ENCODE measurements at regions not wholly inside any gene's neighbourhood (a gene's known extent, or its start where the extent isn't known, plus 50 kb on each side); places are given as distances from the start of the nearest gene placed in this dataset.
"Not testable (repeated sequence)": the region's sequence is repeated elsewhere in the genome, so short reads cannot be mapped to it uniquely, and the experiment has no call there.

DNA sequence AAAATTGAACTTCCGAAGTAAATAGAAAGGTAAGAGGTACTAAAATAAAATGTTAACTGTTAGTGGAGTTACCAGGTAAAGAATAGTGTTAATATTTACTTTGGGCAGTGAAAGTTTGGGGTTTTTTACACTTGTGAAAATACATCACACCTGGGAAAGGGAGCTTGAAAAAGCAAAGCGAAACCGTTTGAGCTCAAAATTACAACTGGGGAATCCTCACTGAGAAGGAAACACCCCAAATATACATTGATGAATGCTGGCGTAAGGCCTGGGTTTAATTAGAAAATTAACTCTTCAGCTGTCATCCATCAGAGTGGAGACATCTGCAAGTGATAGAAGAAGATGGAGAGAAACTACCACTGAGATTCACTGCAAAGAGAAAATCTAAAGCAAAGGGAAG is 1153.0 kb downstream of the SLITRK5 start:
- TF ChIP-seq, protein P1, sequence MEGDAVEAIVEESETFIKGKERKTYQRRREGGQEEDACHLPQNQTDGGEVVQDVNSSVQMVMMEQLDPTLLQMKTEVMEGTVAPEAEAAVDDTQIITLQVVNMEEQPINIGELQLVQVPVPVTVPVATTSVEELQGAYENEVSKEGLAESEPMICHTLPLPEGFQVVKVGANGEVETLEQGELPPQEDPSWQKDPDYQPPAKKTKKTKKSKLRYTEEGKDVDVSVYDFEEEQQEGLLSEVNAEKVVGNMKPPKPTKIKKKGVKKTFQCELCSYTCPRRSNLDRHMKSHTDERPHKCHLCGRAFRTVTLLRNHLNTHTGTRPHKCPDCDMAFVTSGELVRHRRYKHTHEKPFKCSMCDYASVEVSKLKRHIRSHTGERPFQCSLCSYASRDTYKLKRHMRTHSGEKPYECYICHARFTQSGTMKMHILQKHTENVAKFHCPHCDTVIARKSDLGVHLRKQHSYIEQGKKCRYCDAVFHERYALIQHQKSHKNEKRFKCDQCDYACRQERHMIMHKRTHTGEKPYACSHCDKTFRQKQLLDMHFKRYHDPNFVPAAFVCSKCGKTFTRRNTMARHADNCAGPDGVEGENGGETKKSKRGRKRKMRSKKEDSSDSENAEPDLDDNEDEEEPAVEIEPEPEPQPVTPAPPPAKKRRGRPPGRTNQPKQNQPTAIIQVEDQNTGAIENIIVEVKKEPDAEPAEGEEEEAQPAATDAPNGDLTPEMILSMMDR (conservative IDR thresholded peaks at IDR 0.05), result no peak
- DNase-seq (ENCODE audit: extremely low spot score, unreplicated experiment), result no peak
- H3K36me3 Mint-ChIP-seq, result no peaks in the 10 kb centered on the region
- no peak overlapping the region for H3K27ac Mint-ChIP-seq
- H3K4me3 Mint-ChIP-seq, result no peak overlapping the region
- H3K9me3 Mint-ChIP-seq, result no peaks in the 10 kb centered on the region
- no peaks in the 10 kb centered on the region for H3K27me3 Mint-ChIP-seq
- no peaks in the 10 kb centered on the region for H3K4me1 Mint-ChIP-seq (ENCODE audit: unreplicated experiment)

DNA sequence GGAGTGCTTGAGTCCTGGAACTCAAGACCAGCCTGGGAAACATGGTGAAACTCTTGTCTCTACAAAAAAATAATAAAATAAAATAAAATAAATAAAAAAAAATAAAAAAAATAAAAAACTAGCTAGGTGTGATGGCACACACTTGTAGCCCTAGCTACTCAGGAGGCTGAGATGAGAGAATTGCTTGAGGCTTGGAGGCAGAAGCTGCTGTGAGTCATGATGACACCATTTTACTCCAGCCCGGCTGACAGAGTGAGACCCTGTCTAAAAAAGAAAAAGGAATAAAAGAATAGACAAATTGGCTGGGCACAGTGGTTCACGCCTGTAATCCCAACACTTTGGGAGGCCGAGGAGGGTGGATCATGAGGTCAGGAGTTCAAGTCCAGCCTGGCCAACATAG is 1168.9 kb downstream of the SLITRK5 start:
- DNase-seq (ENCODE audit: extremely low spot score, unreplicated experiment), result no peak
- no peaks in the 10 kb centered on the region for H3K27me3 Mint-ChIP-seq
- no peak overlapping the region for H3K4me3 Mint-ChIP-seq
- no peak overlapping the region for H3K27ac Mint-ChIP-seq
- no peaks in the 10 kb centered on the region for H3K36me3 Mint-ChIP-seq
- no peaks in the 10 kb centered on the region for H3K9me3 Mint-ChIP-seq
- TF ChIP-seq, protein P1 (conservative IDR thresholded peaks at IDR 0.05), result no peak
- H3K4me1 Mint-ChIP-seq (ENCODE audit: unreplicated experiment), result no peaks in the 10 kb centered on the region

DNA sequence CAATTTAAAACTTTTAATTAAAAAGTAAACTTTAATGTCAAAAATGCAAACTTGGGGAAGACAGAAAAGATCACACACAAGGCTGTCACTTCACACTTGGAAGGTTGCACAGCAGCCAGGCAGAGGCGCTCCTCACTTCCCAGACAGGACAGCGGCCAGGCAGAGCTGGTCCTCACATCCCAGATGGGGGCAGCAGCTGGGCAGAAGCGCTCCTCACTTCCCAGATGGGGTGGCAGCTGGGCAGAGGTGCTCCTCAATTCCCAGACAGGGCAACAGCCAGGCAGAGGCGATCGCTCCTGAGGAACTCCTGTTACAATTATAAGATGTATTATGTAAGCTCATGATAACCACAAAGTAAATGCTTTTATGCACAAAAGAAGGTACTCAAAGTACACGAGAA is 1181.1 kb downstream of the SLITRK5 start:
- DNase-seq (ENCODE audit: extremely low spot score, unreplicated experiment); H3K36me3 Mint-ChIP-seq; H3K27ac Mint-ChIP-seq; H3K4me1 Mint-ChIP-seq (ENCODE audit: unreplicated experiment); H3K9me3 Mint-ChIP-seq; H3K4me3 Mint-ChIP-seq; H3K27me3 Mint-ChIP-seq: not testable (repeated sequence)

DNA sequence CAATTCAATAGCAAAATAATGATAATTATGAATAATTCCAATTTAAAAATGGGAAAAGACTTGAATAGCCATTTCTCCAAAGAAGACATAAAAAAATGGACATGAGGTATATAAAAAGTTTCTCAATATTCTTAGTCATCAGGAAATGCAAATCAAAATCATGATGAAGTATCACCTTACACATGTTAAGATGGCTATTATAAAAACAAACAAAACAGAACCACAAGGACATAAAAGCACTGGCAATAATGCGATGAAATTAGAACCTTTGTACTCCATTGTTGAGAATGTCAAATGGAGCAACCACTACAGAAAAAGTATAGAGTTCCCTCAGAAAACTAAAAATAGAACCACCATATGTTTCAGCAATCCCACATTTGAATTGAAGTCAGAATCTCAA is 1186.1 kb downstream of the SLITRK5 start:
- H3K9me3 Mint-ChIP-seq, result no peaks in the 10 kb centered on the region
- no peaks in the 10 kb centered on the region for H3K4me1 Mint-ChIP-seq (ENCODE audit: unreplicated experiment)
- no peaks in the 10 kb centered on the region for H3K36me3 Mint-ChIP-seq
- H3K27me3 Mint-ChIP-seq, result no peaks in the 10 kb centered on the region
- no peak overlapping the region for H3K4me3 Mint-ChIP-seq
- TF ChIP-seq, protein P1 (conservative IDR thresholded peaks at IDR 0.05), result no peak
- no peak for DNase-seq (ENCODE audit: extremely low spot score, unreplicated experiment)
- no peak overlapping the region for H3K27ac Mint-ChIP-seq

DNA sequence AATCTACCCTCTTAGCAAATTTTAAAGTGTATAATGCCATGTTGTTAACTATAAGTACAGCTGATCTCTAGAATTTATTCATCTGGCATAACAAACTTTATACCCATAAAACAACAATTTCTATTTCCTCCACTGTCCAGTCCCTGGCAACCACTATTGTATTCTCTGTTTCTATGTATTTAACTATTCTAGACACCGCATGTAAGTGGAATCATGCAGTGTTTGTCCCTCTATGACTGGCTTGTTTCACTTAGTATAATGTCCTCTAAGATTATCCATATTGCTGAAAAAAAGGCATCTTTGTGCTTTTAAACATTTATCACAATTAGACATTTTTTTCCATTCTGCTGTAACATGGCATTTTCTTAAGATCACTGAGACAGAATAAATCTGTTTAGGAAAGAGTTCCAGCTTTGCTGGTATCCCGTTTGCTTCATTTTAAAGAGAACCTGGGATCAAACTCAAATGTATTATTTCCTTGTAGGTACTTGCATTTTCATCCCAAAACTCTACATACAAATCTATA is 1191.0 kb downstream of the SLITRK5 start:
- no peak for DNase-seq (ENCODE audit: extremely low spot score, unreplicated experiment)
- TF ChIP-seq, protein P1 (conservative IDR thresholded peaks at IDR 0.05), result no peak
- Mint-ChIP-seq H3K9me3 (no peaks in the 10 kb centered on the region), H3K4me3 (no peak overlapping the region), H3K27ac (no peak overlapping the region), H3K4me1 (ENCODE audit: unreplicated experiment) (no peaks in the 10 kb centered on the region), H3K27me3 (no peaks in the 10 kb centered on the region), H3K36me3 (no peaks in the 10 kb centered on the region)

DNA sequence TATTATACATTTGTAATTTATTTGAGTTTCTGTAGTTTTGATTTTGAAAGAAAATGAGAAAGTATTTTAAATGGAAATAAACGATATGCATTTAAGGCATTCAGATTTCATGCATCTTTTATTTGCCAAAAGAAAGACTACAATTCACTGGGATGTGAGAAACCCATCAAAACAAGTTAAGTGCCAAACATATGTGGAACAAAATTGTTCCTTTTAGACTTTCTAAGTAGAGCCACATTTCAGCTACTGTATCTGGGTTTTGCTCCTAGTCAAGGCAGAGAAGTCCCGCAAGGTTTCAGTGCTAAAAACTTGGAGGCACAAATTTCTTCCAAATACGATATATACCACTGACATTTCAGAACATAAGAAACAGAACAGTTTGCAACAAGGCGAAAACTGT is 1191.9 kb downstream of the SLITRK5 start:
- H3K27me3 Mint-ChIP-seq, result no peaks in the 10 kb centered on the region
- H3K27ac Mint-ChIP-seq, result no peak overlapping the region
- no peaks in the 10 kb centered on the region for H3K9me3 Mint-ChIP-seq
- no peaks in the 10 kb centered on the region for H3K4me1 Mint-ChIP-seq (ENCODE audit: unreplicated experiment)
- H3K4me3 Mint-ChIP-seq, result no peak overlapping the region
- TF ChIP-seq, protein P1 (conservative IDR thresholded peaks at IDR 0.05), result no peak
- no peak for DNase-seq (ENCODE audit: extremely low spot score, unreplicated experiment)
- H3K36me3 Mint-ChIP-seq, result no peaks in the 10 kb centered on the region

All from type B pancreatic cell (in vitro differentiated cells).